B cell (primary cell): ENCODE measurements at regions not wholly inside any gene's neighbourhood (a gene's known extent, or its start where the extent isn't known, plus 50 kb on each side); places are given as distances from the start of the nearest gene placed in this dataset.

Experiments used
- CTCF ChIP-seq: fragments of 200-600 bp; IDR thresholded peaks from one replicate; pipeline ENCODE4 v1.8.0; 2022; ENCODE audit warnings: antibody characterized with exemption, mild to moderate bottlenecking
- EZH2 ChIP-seq: IDR thresholded peaks from 2 replicates; pipeline ENCODE4 v1.6.1; 2012; ENCODE audit warnings: borderline replicate concordance, low read depth, mild to moderate bottlenecking, moderate library complexity, low read length; ENCODE audit not compliant: insufficient read depth, poor library complexity, severe bottlenecking

- TF ChIP-seq CTCF: no peak
- no peak for TF ChIP-seq EZH2
Measured at GRCh38 chr9:88256216-88256615, 117.9 kb upstream of the SPATA31C2 start.
